ENCODE measurements at regions not wholly inside any gene's neighbourhood (a gene's known extent, or its start where the extent isn't known, plus 50 kb on each side); places are given as distances from the start of the nearest gene placed in this dataset.

GRCh38 chr12:5344131-5344530 is 87.8 kb upstream of the NTF3 start (continued):
- TF ChIP-seq ZNF462 (CRISPR knock-in tag; IDR thresholded peaks at IDR 0.05) = no peak
- no peak for TF ChIP-seq EZH2 (IDR thresholded peaks at IDR 0.05; ENCODE audit: low read depth, unreplicated experiment)
- no peak for TF ChIP-seq ZNF331 (CRISPR knock-in tag; IDR thresholded peaks at IDR 0.05; ENCODE audit: low read depth)
- no peak for TF ChIP-seq EZH2phosphoT487 (IDR thresholded peaks at IDR 0.05; ENCODE audit: unreplicated experiment)
- TF ChIP-seq JUNB (IDR thresholded peaks at IDR 0.05; ENCODE audit: unreplicated experiment) = no peak
- TF ChIP-seq, protein P1, sequence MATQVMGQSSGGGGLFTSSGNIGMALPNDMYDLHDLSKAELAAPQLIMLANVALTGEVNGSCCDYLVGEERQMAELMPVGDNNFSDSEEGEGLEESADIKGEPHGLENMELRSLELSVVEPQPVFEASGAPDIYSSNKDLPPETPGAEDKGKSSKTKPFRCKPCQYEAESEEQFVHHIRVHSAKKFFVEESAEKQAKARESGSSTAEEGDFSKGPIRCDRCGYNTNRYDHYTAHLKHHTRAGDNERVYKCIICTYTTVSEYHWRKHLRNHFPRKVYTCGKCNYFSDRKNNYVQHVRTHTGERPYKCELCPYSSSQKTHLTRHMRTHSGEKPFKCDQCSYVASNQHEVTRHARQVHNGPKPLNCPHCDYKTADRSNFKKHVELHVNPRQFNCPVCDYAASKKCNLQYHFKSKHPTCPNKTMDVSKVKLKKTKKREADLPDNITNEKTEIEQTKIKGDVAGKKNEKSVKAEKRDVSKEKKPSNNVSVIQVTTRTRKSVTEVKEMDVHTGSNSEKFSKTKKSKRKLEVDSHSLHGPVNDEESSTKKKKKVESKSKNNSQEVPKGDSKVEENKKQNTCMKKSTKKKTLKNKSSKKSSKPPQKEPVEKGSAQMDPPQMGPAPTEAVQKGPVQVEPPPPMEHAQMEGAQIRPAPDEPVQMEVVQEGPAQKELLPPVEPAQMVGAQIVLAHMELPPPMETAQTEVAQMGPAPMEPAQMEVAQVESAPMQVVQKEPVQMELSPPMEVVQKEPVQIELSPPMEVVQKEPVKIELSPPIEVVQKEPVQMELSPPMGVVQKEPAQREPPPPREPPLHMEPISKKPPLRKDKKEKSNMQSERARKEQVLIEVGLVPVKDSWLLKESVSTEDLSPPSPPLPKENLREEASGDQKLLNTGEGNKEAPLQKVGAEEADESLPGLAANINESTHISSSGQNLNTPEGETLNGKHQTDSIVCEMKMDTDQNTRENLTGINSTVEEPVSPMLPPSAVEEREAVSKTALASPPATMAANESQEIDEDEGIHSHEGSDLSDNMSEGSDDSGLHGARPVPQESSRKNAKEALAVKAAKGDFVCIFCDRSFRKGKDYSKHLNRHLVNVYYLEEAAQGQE (IDR thresholded peaks at IDR 0.05; ENCODE audit: unreplicated experiment) = no peak

GRCh38 chr12:5345534-5345933 is 86.4 kb upstream of the NTF3 start:
- 0 out of 2 replicates have a peak, but pooled peaks cover 6% of the 10 kb centered on the region for H3K4me1 ChIP-seq (ENCODE audit: insufficient read depth)
- H3K79me2 ChIP-seq (replicated peaks; ENCODE audit: insufficient read depth) = no peaks in the 10 kb centered on the region
- Mint-ChIP-seq H3K27ac (no peak overlapping the region), H3K9me3 (no peaks in the 10 kb centered on the region), H3K36me3 (ENCODE audit: low read depth) (no peaks in the 10 kb centered on the region), H3K4me1 (peaks cover 6% of the 10 kb centered on the region; the same call in 2 of the 3 replicates), H3K4me3 (no peak overlapping the region), H3K27me3 (ENCODE audit: insufficient read depth, low read depth, poor library complexity) (no peaks in the 10 kb centered on the region)
- H3K27ac ChIP-seq (ENCODE audit: low read depth) = no peak overlapping the region
- H3K4me2 ChIP-seq = no peak overlapping the region
- H3K9me2 ChIP-seq (ENCODE audit: insufficient read depth) = 0 out of 2 replicates have a peak, but pooled peaks cover 3% of the 10 kb centered on the region
- H3K4me3 ChIP-seq = no peak overlapping the region
- DNase-seq (ENCODE audit: low spot score) (no peak), ATAC-seq (no peak)
- H2AFZ ChIP-seq = no peak overlapping the region
- no peaks in the 10 kb centered on the region for H4K20me1 ChIP-seq (replicated peaks; ENCODE audit: insufficient read depth)
- H3K36me3 ChIP-seq (ENCODE audit: insufficient read depth) = no peaks in the 10 kb centered on the region
- no peaks in the 10 kb centered on the region for H3F3A ChIP-seq (replicated peaks; ENCODE audit: low read depth)
- no peaks in the 10 kb centered on the region for H3K27me3 ChIP-seq (ENCODE audit: insufficient read depth)
- TF ChIP-seq POLR2AphosphoS5 (IDR thresholded peaks at IDR 0.05; ENCODE audit: low read depth) (no peak), ZNF331 (CRISPR knock-in tag; IDR thresholded peaks at IDR 0.05; ENCODE audit: low read depth) (no peak), NANOG (IDR thresholded peaks at IDR 0.05; ENCODE audit: borderline replicate concordance) (no peak), JUNB (IDR thresholded peaks at IDR 0.05; ENCODE audit: unreplicated experiment) (no peak)
- TF ChIP-seq, protein P2, sequence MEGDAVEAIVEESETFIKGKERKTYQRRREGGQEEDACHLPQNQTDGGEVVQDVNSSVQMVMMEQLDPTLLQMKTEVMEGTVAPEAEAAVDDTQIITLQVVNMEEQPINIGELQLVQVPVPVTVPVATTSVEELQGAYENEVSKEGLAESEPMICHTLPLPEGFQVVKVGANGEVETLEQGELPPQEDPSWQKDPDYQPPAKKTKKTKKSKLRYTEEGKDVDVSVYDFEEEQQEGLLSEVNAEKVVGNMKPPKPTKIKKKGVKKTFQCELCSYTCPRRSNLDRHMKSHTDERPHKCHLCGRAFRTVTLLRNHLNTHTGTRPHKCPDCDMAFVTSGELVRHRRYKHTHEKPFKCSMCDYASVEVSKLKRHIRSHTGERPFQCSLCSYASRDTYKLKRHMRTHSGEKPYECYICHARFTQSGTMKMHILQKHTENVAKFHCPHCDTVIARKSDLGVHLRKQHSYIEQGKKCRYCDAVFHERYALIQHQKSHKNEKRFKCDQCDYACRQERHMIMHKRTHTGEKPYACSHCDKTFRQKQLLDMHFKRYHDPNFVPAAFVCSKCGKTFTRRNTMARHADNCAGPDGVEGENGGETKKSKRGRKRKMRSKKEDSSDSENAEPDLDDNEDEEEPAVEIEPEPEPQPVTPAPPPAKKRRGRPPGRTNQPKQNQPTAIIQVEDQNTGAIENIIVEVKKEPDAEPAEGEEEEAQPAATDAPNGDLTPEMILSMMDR (conservative IDR thresholded peaks at IDR 0.05; ENCODE audit: low read depth in 2 of 2) = no peak
- TF ChIP-seq, protein P1 (IDR thresholded peaks at IDR 0.05; ENCODE audit: unreplicated experiment) = no peak
